ENCODE measurements at regions not wholly inside any gene's neighbourhood (a gene's known extent, or its start where the extent isn't known, plus 50 kb on each side); places are given as distances from the start of the nearest gene placed in this dataset.
A peak's percentile ranks its signal among the peaks of the same experiment; 100 is the strongest.
"Not testable (repeated sequence)": the region's sequence is repeated elsewhere in the genome, so short reads cannot be mapped to it uniquely, and the experiment has no call there.

- peak in 3 of 6 experiments; percentile 32 to 46 (median 39) for DNase-seq
Observed at GRCh38 chr1:54474310-54475251, 68.4 kb upstream of the SSBP3 start.

GRCh38 chr1:54471588-54471987 lies 65.4 kb upstream of the SSBP3 start:
- no peak for DNase-seq

- not testable (repeated sequence) for DNase-seq
Observed at GRCh38 chr1:54469444-54469843, 63.2 kb upstream of the SSBP3 start.

GRCh38 chr1:54468288-54469084 lies 62.3 kb upstream of the SSBP3 start:
- not testable (repeated sequence) for DNase-seq

- DNase-seq: no peak
Observed at GRCh38 chr1:54465351-54465811, 59.2 kb upstream of the SSBP3 start.

GRCh38 chr1:54464477-54465146 lies 58.4 kb upstream of the SSBP3 start:
- no peak for DNase-seq

GRCh38 chr1:54464031-54464476 lies 57.9 kb upstream of the SSBP3 start:
- no peak for DNase-seq

- no peak for DNase-seq
Observed at GRCh38 chr1:54463259-54464030, 57.3 kb upstream of the SSBP3 start.

- DNase-seq: no peak
Observed at GRCh38 chr1:54462597-54463258, 56.5 kb upstream of the SSBP3 start.

- DNase-seq: no peak
Observed at GRCh38 chr1:54461731-54462596, 55.8 kb upstream of the SSBP3 start.

- no peak for DNase-seq
Observed at GRCh38 chr1:54460861-54461387, 54.7 kb upstream of the SSBP3 start.

GRCh38 chr1:54460351-54460750 lies 54.2 kb upstream of the SSBP3 start:
- DNase-seq: peak in 5 of 6 experiments; percentile 66 to 88 (median 83)

- DNase-seq: peak in 3 of 6 experiments; percentile 14 to 24 (median 17)
Observed at GRCh38 chr1:54459726-54460191, 53.6 kb upstream of the SSBP3 start.

- no peak for DNase-seq
Observed at GRCh38 chr1:54459140-54459539, 52.9 kb upstream of the SSBP3 start.

- DNase-seq: no peak
Observed at GRCh38 chr1:54456921-54457529, 50.8 kb upstream of the SSBP3 start.

GRCh38 chr1:54456361-54456760 lies 50.2 kb upstream of the SSBP3 start:
- no peak for DNase-seq
